NCI-H748 treated with DMSO at 0.1 percent for 48 hours (cell line): ENCODE measurements at regions not wholly inside any gene's neighbourhood (a gene's known extent, or its start where the extent isn't known, plus 50 kb on each side); places are given as distances from the start of the nearest gene placed in this dataset.
"Not testable (repeated sequence)": the region's sequence is repeated elsewhere in the genome, so short reads cannot be mapped to it uniquely, and the experiment has no call there.

ENCODE experiments used
- DNase-seq: peaks from one replicate; lab custom pipeline; 2025; lab: John Stamatoyannopoulos, UW

- DNase-seq, result peak; percentile 5
Observed at GRCh38 chr15:87752250-87752951, 504.1 kb downstream of the NTRK3 start.

DNA sequence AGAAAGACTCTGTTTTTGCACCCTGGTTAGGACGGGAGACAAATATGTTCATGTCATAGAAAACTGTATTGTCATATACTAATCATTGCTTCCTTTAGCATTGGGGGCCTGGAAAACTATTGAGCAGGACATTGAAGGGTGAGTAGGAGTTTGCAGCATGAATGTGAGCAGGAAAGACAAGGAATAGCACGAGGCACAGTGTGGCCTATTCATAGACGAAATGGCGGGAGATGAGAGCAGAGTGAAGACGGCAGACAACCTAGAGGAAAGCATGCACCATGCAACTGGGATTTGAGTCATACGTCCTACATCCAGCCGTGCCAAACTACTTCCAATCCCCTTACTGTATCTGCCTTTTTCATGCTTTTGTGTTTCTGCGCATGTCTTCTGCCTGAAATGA lies 508.1 kb downstream of the NTRK3 start:
- no peak for DNase-seq

GRCh38 chr15:87747087-87747486 lies 509.5 kb downstream of the NTRK3 start:
- no peak for DNase-seq

DNA sequence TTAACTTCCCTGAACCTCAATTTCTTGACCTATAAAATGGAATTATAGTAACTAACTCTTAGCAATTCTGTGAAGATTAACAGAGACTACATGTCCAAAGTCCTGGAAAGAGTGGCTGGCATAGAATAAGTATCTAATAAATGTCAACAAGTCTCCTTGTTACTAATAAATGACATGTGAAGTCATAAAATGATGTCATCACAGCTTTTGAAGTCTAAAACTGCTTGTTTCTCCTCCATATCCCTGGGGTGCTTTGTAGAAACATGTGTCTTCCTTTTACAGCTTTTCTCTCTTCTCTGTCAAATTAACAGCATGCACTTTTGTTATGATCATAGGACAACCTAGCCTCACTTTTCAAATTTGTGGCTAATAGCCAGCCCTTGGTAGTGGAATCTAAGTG lies 510.2 kb downstream of the NTRK3 start:
- no peak for DNase-seq

DNA sequence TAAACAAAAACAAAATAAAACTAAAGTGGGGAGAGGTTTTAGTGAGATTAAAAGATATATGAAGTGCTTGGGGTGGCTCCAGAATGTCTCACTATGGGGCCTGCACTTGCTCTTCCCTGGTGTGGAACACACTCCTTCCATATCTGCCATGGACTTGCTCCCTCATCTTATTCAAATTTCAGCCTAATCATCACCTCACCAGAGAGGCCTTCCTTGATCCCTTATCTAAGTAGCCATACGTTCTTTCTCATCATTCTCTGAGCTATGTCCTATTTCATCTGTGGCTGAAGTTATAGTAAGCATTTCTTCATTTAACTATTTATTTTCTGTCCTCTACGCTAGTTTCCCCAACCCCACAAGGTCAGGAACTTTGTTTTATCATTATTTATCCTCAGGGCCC lies 511.7 kb downstream of the NTRK3 start:
- DNase-seq, result no peak

- DNase-seq, result no peak
Observed at GRCh38 chr15:87743562-87743961, 513.0 kb downstream of the NTRK3 start.

DNA sequence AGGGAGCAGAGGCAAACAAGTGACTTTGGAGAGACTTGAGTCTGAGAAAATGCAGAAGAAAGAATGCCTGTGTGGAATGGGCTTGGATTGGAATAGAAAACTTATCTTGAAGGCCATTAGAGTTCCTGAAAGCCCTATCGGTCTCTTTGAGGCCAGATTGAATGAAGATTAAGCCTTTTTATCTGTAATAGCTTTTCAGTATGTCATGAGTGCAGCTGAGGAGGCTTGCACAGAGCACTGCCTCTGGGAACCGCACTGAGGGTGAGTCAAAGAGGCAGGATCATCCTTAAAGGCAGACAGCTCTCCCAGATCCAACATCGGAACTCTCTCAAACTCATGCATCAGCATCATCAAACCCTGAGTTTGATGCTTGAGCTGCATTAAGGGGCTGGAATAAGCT lies 515.2 kb downstream of the NTRK3 start:
- DNase-seq, result no peak

DNA sequence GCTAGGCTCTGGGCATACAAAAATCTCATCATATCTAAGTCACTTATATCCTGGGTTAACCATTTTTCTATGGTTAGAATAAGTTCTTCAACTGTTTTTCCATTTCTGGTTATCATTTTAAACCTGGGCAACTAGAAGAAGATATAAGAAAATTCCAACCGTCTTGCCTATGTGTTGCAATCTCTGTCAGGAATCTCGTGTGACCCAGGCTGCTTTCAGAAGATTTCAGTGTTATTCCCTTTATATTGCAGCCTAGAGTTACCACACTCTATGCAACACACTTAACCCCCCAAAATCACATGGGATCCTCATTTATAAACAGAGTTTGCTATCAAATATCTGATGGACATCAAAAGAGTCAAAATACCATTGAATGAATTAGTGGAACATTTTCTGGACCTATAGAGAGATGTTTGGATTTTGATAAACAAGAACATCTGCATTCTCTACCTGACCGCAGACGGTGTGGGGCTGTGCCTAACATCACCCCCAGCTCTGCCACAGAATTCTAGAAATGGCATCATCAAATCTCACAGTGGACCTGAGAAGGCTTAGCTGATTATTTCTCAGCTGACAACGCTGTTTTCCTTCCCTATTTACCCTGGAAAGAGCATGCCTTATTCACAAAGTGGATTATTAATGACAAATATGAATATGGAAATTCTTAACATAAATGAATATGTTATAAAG lies 515.7 kb downstream of the NTRK3 start:
- DNase-seq, result no peak

DNA sequence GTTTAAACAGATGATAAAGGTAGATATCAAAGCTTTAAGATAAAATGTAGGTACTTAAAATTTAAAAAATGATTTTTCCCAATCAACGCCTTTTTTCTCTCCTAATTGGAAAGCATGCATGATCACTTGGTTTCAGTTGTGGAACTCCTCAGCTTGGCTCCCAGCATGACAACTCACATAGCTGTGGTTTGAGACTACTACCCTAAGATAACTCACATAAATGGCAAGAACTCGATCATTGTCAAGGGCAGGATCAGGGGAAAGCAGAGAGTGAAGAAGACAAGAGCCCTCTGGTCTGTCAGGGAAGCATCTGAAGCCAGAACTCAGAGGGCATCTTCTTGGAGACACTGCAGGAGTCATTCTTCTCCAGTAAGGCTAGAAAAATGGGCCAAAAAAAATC lies 516.7 kb downstream of the NTRK3 start:
- no peak for DNase-seq

GRCh38 chr15:87739081-87739480 lies 517.5 kb downstream of the NTRK3 start:
- DNase-seq, result no peak

- DNase-seq, result not testable (repeated sequence)
Observed at GRCh38 chr15:87737460-87737859, 519.1 kb downstream of the NTRK3 start.

DNA sequence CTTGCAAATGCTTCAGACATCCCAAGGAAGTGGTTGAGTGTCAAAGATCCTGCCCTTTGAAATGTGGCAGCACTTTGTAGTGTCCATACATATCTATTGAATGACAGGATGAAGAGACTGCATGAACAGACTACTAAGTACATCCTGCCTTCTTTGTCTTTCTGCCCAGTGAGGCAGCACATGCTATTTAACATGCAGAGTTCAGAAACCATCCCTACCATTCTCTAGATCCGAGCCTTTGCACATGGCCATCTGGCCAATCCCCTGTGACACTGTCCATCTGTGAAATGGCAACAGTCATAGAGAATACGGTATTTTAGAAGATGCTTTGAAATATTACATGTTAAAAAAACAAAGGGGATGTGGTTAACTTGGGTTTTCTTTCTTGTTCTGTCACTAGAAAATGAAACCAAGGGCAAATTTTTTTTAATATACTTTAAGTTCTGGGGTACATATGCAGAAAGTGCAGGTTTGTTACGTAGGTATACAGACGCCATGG lies 519.6 kb downstream of the NTRK3 start:
- DNase-seq, result no peak

GRCh38 chr15:87736401-87736800 lies 520.1 kb downstream of the NTRK3 start:
- DNase-seq, result no peak

DNA sequence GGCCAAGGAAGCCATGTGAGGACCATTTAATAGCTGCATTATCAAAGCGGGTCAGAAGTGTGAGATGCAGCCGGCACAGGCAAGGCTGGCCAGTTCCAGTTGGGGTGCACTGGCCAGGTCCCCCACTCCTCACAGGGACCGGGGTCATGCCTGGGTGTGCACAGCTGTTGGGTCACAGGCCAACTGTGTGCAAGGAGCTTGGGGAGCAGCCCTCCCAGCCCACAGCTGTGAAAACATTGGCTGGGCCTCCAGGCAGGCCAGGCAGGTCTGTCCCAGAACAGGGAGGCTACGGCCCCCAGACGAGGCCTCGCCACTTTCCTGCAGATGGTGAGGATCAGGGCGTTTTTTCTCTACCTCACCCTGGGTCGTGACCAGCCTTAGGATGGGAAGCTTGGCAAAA lies 521.0 kb downstream of the NTRK3 start:
- DNase-seq, result no peak

DNA sequence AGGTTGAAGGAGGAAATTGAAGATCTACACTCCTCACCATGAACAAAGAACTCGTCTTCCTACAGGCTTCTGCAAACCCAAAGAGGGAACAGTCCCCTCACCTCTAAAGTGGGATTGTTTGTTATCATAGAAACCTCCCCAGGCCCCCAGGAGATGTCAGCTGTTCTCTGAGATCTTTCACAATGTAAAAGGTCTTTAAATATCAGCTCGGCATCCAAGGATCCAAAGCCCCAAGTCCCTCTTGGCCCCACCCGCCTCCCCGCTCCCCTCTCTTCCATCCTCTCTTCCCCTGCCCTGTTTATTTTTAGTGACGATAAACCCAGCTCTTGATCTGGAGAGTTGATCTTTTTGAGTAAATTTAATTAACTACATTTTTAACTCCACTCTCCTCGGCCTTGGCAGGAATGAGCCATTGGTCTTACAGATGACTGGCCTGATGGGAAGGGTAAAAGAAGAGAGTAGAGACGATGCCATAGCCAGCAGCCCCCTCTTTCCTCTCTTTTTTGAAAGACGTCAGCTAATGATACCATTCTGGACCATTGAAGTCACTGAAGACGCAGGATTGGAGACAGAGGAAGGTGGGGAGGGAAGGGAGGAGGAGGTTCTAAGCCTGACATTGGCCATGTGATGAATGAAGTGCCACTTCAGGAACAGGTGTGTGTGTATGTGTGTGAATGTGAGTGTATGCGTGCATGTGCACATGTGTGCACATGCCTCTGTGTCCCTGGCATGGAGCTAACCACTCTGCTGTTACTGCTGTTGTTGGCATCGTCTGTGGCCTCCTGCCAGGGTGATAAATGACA lies 521.8 kb downstream of the NTRK3 start:
- no peak for DNase-seq

DNA sequence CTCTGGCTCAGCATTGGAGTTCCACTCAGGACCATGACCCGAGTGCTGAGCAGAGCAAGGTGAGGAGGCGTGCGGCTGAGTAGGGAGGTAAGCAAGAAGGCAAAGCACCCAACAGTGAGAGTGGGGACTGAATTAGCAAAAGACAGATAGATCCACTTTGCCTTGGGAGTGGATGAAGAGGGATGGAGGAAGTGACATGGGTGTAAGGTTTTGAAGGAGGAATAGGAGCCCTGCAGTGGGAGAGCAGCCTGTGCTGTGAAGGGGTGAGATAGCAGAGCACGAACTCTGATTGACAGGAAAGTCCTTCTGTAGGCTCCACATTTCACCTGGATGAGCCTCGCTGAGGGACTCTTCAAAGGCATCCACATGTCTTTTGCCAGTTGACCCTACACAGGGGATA lies 522.6 kb downstream of the NTRK3 start:
- no peak for DNase-seq

- DNase-seq, result no peak
Observed at GRCh38 chr15:87733541-87733941, 523.0 kb downstream of the NTRK3 start.

- DNase-seq, result no peak
Observed at GRCh38 chr15:87732976-87733375, 523.6 kb downstream of the NTRK3 start.

GRCh38 chr15:87731630-87732029 lies 524.9 kb downstream of the NTRK3 start:
- no peak for DNase-seq

DNA sequence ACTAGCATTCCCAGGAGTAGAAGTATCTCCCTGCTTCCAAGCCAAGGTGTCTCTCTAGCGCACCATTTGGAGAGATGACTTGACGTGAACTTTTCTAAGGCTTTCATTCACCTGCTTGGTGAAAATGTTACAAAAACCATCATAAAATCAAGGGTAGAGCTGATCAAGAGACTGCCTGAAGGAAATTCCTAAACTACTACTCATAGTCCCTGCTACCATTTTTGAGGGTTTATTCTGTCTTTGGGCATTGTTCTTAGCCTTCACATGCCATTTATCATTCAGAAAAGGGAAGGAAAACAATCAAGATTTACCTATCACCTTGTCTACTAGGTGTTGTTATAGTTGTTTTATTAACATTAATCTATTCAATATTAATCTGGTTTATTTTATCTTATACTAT lies 525.8 kb downstream of the NTRK3 start:
- DNase-seq, result no peak

DNA sequence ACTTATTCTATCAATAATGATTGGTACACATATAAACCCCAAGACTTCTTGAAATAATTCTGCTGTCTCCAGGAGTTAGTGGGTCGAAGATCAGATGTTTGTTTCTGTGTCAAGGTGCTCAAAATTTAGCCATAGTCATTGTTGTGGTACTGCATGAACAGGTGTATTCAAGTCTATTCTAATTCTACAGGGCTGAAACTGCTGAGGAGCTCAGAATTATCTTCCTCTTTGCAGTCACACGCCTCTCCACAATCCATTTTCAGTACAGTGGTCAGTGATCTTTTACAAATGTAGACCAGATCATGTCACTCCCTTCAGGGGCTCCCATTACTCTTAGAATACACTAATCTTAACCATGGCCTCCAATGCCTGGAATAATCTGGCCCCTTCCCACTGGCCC lies 527.5 kb downstream of the NTRK3 start:
- no peak for DNase-seq

GRCh38 chr15:87727073-87727472 lies 529.5 kb downstream of the NTRK3 start:
- no peak for DNase-seq

GRCh38 chr15:87724330-87724729 lies 532.2 kb downstream of the NTRK3 start:
- DNase-seq, result no peak
